GM20000 (cell line): ENCODE measurements at regions not wholly inside any gene's neighbourhood (a gene's known extent, or its start where the extent isn't known, plus 50 kb on each side); places are given as distances from the start of the nearest gene placed in this dataset.

Experiments used
- DNase-seq: peaks from one replicate; pipeline ENCODE4 v3.0.0; 2012; ENCODE audit warnings: low spot score
- CTCF ChIP-seq: IDR thresholded peaks from 2 replicates; pipeline ENCODE4 v1.5.1; 2012; ENCODE audit warnings: mild to moderate bottlenecking, control low read depth; ENCODE audit errors: extremely low read depth, missing control alignments

- TF ChIP-seq CTCF: no peak
- no peak for DNase-seq
Measured at GRCh38 chr12:24177889-24178288, 228.4 kb upstream of the SOX5 start.

- TF ChIP-seq CTCF: no peak
Measured at GRCh38 chr12:24175929-24176328, 226.5 kb upstream of the SOX5 start.

GRCh38 chr12:24175284-24175683 lies 225.8 kb upstream of the SOX5 start:
- no peak for DNase-seq
- no peak for TF ChIP-seq CTCF

More at GRCh38 chr12:24175929-24176328, 226.5 kb upstream of the SOX5 start:
- DNase-seq: no peak

GRCh38 chr12:24173067-24173466 lies 223.6 kb upstream of the SOX5 start:
- no peak for DNase-seq
- no peak for TF ChIP-seq CTCF

- DNase-seq: no peak
- no peak for TF ChIP-seq CTCF
Measured at GRCh38 chr12:24172773-24173066, 223.2 kb upstream of the SOX5 start.

GRCh38 chr12:24172031-24172772 lies 222.7 kb upstream of the SOX5 start:
- TF ChIP-seq CTCF: no peak
- DNase-seq: peak; percentile 28

GRCh38 chr12:24155042-24155441 lies 205.6 kb upstream of the SOX5 start:
- no peak for TF ChIP-seq CTCF
- no peak for DNase-seq
